Left lung (tissue), 4 donors: ENCODE measurements at regions not wholly inside any gene's neighbourhood (a gene's known extent, or its start where the extent isn't known, plus 50 kb on each side); places are given as distances from the start of the nearest gene placed in this dataset.

ENCODE experiments used
- ATAC-seq: fragments of 200-7000 bp; cut with Tn5 transposase; one replicate; pipeline ENCODE4 v1.9.1; 2020; ENCODE audit warnings: moderate library complexity
- DNase-seq, 4 donors: peaks; one replicate each; pipeline ENCODE4 v3.0.0-alpha.2; 2013 to 2020
- H3K27ac ChIP-seq, 2 donors: fragments of 200-600 bp; sonication (generic) in 1 of 2; one replicate each; pipeline versions ENCODE4 v1.5.0 to v1.8.0; 2020 to 2021
- H3K27me3 ChIP-seq, 2 donors: fragments of 200-600 bp; sonication (generic) in 1 of 2; one replicate each; pipeline versions ENCODE4 v1.5.0 to v1.8.0; 2020 to 2021
- H3K36me3 ChIP-seq, 2 donors: fragments of 200-600 bp; sonication (generic) in 1 of 2; one replicate each; pipeline versions ENCODE4 v1.5.0 to v1.8.0; 2020 to 2021
- H3K4me1 ChIP-seq, 2 donors: fragments of 200-600 bp; one replicate each; pipeline ENCODE4 v1.8.0; 2021
- H3K4me3 ChIP-seq, 2 donors: fragments of 200-600 bp; sonication (generic) in 1 of 2; one replicate each; pipeline versions ENCODE4 v1.5.0 to v1.8.0; 2020 to 2021; ENCODE audit warnings: mild to moderate bottlenecking in 1 of 2
- H3K9me3 ChIP-seq, 2 donors: fragments of 200-600 bp; sonication (generic) in 1 of 2; one replicate each; pipeline versions ENCODE4 v1.5.0 to v1.8.0; 2020 to 2021
- intact Hi-C, 2 donors: fragments of 100-400 bp; cut with DNase I; formaldehyde crosslinking; loops; one replicate each; pipeline versions ENCODE4 v1.11.2 to v1.14.2; 2022
- TF ChIP-seq, protein P1 (sequence below), 2 donors: fragments of 200-600 bp; sonication (generic) in 1 of 2; IDR thresholded peaks; one replicate each; pipeline versions ENCODE4 v1.5.0 to v1.8.0; 2021; ENCODE audit warnings: antibody characterized with exemption in 2 of 2
- donor health status: DM: no; HTN: yes; CAD: no.
- donor health status: DM: no; HTN: no; CAD: no.

DNA sequence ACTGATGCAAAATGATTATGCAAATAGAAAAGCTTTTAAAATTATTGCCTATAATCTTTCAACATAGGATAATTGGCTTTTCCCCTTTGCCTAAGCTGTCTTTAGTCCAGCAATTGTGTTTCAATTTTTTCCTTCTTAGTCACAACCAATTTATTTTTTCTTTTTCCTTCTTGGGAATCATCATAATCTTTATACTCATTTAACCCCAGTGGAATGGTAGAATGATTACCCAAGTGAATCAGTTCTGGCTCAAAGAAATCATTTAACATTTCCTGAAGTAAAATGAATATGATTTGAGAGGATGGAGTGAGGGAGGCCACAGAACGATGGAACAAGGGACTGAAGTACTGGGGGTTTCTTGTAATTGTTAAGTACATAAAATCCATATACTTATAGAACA lies 93.0 kb upstream of the CRIM1 start:
- DNase-seq (no peak), ATAC-seq (no peak)
- intact Hi-C loops: no loop called here
- Histone ChIP-seq H3K4me3 (no peak overlapping the region), H3K27me3 (no peaks in the 10 kb centered on the region), H3K36me3 (no peaks in the 10 kb centered on the region), H3K4me1 (no peaks in the 10 kb centered on the region), H3K9me3 (peaks cover 0 to 3% of the 10 kb centered on the region in 2 donors), H3K27ac (no peak overlapping the region)
- TF ChIP-seq, protein P1, sequence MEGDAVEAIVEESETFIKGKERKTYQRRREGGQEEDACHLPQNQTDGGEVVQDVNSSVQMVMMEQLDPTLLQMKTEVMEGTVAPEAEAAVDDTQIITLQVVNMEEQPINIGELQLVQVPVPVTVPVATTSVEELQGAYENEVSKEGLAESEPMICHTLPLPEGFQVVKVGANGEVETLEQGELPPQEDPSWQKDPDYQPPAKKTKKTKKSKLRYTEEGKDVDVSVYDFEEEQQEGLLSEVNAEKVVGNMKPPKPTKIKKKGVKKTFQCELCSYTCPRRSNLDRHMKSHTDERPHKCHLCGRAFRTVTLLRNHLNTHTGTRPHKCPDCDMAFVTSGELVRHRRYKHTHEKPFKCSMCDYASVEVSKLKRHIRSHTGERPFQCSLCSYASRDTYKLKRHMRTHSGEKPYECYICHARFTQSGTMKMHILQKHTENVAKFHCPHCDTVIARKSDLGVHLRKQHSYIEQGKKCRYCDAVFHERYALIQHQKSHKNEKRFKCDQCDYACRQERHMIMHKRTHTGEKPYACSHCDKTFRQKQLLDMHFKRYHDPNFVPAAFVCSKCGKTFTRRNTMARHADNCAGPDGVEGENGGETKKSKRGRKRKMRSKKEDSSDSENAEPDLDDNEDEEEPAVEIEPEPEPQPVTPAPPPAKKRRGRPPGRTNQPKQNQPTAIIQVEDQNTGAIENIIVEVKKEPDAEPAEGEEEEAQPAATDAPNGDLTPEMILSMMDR (IDR thresholded peaks at IDR 0.05): no peak

DNA sequence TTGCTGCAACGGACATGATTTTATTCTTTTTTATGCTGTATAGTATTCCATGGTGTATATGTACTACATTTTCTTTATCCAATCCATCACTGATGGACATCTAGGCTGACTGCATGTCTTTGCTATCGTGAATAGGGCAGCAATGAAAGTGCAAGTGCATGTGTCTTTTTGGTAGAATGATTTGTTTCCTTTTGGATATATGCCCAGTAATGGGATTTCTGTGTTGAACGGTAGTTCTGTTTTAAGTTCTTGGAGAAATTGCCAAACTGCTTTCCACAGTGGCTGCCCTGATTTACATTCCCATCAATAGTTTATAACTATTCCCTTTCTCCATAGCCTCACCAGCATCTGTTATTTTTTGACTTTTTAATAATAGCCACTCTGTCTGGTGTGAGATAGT lies 99.7 kb upstream of the CRIM1 start:
- DNase-seq (no peak), ATAC-seq (no peak)
- no peaks in the 10 kb centered on the region for H3K27me3 ChIP-seq
- no peaks in the 10 kb centered on the region for H3K9me3 ChIP-seq
- H3K27ac ChIP-seq: no peak overlapping the region
- no peaks in the 10 kb centered on the region for H3K4me1 ChIP-seq
- TF ChIP-seq, protein P1 (IDR thresholded peaks at IDR 0.05): no peak
- H3K4me3 ChIP-seq: no peak overlapping the region
- intact Hi-C loops: no loop called here
- no peaks in the 10 kb centered on the region for H3K36me3 ChIP-seq

DNA sequence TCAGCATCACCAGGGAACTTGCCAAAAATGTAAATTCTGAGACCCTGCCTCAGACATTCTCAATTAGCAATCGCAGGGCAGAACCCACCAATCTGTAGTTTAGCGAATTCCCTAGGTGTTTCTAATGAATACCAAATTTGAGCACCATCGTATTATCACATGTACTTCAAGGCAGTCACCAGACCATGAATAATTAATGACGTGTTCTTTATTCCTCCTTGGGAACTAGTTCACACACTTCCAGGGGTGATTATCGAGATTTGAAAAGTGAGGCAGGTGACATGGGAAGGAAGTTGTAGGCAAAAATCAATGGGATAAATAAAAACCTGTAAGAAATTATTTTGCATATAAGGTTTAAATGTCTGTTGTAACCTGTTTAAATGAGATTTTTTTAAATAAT lies 102.5 kb upstream of the CRIM1 start:
- no peak for ATAC-seq
- H3K27me3 ChIP-seq: no peaks in the 10 kb centered on the region
- TF ChIP-seq, protein P1 (IDR thresholded peaks at IDR 0.05): no peak
- H3K9me3 ChIP-seq: no peaks in the 10 kb centered on the region
- no peaks in the 10 kb centered on the region for H3K4me1 ChIP-seq
- no peak for DNase-seq
- H3K4me3 ChIP-seq: no peak overlapping the region
- intact Hi-C loops: no loop called here
- no peaks in the 10 kb centered on the region for H3K36me3 ChIP-seq
- H3K27ac ChIP-seq: no peak overlapping the region

DNA sequence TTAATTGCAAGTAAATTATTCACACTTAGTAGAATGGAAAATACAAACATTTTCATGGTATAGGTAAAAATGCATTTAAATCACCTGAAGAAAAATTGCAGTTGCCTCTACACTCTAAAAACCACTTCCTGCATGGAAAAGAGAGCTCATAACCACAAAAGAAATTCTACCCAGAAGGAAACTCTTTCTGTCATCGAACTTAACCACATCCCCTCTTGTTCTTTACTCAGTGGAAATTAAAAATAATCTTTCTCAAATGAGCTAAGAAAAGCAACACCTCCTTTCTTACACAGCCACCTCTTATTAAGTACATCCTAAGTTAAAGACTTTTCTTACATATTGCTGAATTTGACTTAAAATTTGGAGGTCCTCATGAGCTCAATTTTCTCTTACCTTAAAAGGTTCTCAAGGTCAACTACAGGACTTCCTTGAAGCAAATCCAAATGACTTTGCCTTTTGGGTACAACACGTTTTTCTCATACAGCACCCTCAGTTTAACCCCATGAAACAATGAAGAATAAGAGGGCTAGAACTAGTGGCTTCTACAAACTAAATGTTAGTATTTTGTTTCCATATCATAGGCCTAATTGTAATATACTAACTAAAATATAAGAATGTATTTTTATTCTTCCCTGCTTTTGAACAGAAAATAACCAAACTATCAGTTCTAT lies 109.1 kb upstream of the CRIM1 start:
- Histone ChIP-seq H3K27ac (no peak overlapping the region), H3K27me3 (no peaks in the 10 kb centered on the region), H3K36me3 (no peaks in the 10 kb centered on the region), H3K4me1 (no peaks in the 10 kb centered on the region), H3K4me3 (no peak overlapping the region), H3K9me3 (no peaks in the 10 kb centered on the region)
- ATAC-seq (no peak), DNase-seq (no peak)
- TF ChIP-seq, protein P1 (IDR thresholded peaks at IDR 0.05): no peak
- intact Hi-C loops: no loop called here

DNA sequence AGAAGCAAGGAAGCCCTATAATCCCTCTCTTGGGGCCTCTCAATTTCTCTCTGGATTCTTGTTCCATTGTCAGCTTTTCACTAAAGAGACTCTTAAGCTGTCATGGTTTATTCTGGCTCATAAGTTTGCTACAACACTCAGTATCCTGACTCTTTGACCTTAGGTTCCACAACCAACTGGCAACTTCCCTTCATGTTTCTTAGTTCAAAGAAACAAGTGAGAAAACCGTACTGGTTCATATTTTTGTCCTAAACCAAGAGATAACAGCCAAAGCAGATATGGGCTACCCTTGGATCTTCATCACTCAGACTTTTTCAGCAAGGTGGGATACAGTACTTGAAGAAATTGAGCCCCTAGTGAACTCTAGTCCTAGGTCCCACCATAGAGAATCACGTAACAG lies 109.9 kb upstream of the CRIM1 start:
- Histone ChIP-seq H3K4me1 (no peaks in the 10 kb centered on the region), H3K9me3 (no peaks in the 10 kb centered on the region), H3K4me3 (no peak overlapping the region), H3K27me3 (no peaks in the 10 kb centered on the region), H3K36me3 (no peaks in the 10 kb centered on the region), H3K27ac (no peak overlapping the region)
- no peak for ATAC-seq
- TF ChIP-seq, protein P1 (IDR thresholded peaks at IDR 0.05): no peak
- intact Hi-C loops: no loop called here
- no peak for DNase-seq
